ENCODE measurements at regions not wholly inside any gene's neighbourhood (a gene's known extent, or its start where the extent isn't known, plus 50 kb on each side); places are given as distances from the start of the nearest gene placed in this dataset.

DNA sequence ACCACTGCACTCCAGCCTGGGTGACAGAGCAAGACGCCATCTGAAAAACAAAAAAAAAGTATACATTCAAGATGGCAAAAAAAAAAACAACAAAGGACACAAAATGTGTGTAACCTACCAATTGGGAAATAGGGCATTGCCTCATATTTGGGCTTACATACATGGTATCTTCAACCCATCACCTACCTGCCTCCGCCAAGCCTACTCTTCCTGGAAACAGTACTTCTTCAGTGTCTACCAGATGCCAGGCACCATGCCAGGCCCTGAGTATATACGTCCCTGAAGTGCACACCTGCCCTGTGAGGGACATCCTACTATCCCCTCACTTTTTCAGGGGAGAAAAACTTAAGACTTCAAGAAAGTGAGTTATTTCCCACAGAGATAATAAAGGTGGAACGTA is 160.2 kb downstream of the TOMM20 start (continued):
- no peak for TF ChIP-seq IRF3 (IDR thresholded peaks at IDR 0.05; ENCODE audit: low read depth, low read length)
- TF ChIP-seq MEF2A (IDR thresholded peaks at IDR 0.05; ENCODE audit: borderline replicate concordance, low read depth): no peak

DNA sequence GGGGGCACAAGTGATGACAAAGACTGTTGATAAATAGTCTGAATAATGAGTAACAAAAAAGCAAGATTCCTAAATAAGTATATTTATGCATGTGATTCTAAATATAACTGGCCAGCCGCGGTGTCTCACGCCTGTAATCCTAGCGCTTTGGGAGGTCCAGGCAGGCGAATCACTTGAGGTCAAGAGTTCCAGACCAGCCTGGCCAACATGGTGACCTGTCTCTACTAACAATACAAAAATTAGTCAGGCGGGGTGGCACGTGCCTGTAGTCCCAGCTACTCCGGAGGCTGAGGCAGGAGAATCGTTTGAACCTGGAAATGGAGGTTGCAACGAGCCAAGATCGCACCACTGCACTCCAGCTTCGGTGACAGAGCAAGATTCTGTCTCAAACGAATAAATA is 161.5 kb downstream of the TOMM20 start:
- Histone ChIP-seq H2AFZ (ENCODE audit: low read depth) (no peak overlapping the region), H3K27ac (ENCODE audit: low read depth in 2 of 2, low read length in 1 of 2) (no peak overlapping the region), H3K4me2 (no peak overlapping the region), H3K79me2 (ENCODE audit: insufficient read depth) (no peaks in the 10 kb centered on the region), H4K20me1 (ENCODE audit: insufficient read depth) (no peaks in the 10 kb centered on the region), H3K4me1 (ENCODE audit: control insufficient read depth in 1 of 2, insufficient read depth in 2 of 2, low read depth in 1 of 2, low read length in 1 of 2) (peaks cover 35 to 49% of the 10 kb centered on the region in 2 experiments), H3K4me3 (ENCODE audit: low read depth in 2 of 2, low read length in 1 of 2) (no peak overlapping the region), H3K27me3 (ENCODE audit: insufficient read depth) (no peaks in the 10 kb centered on the region), H3F3A (replicated peaks; ENCODE audit: insufficient read depth) (peaks cover 30% of the 10 kb centered on the region), H3K9me3 (no peaks in the 10 kb centered on the region), H3K9ac (no peak overlapping the region), H3K9me2 (no peaks in the 10 kb centered on the region), H3K36me3 (replicated peaks in 1 of 2; ENCODE audit: control insufficient read depth in 1 of 2, insufficient read depth in 2 of 2, low read length in 1 of 2) (no peaks in the 10 kb centered on the region)
- TF ChIP-seq FOSL2 (IDR thresholded peaks at IDR 0.05; ENCODE audit: borderline replicate concordance, low read depth) (no peak), YY1 (IDR thresholded peaks at IDR 0.05; ENCODE audit: low read depth) (no peak), FOXJ3 (CRISPR knock-in tag; IDR thresholded peaks at IDR 0.05) (no peak), TCF12 (IDR thresholded peaks at IDR 0.05) (no peak), NRF1 (IDR thresholded peaks at IDR 0.05; ENCODE audit: low read depth, low read length) (no peak), RFX5 (IDR thresholded peaks at IDR 0.05; ENCODE audit: low read length) (no peak), RCOR1 (IDR thresholded peaks at IDR 0.05; ENCODE audit: low read length) (no peak), JUND (IDR thresholded peaks at IDR 0.05) (no peak), IRF3 (IDR thresholded peaks at IDR 0.05; ENCODE audit: low read depth, low read length) (no peak), TAF1 (IDR thresholded peaks at IDR 0.05; ENCODE audit: borderline replicate concordance, low read depth, low read length) (no peak)
- CTCF ChIA-PET: no interaction called here
- DNase-seq: no peak
- POLR2A ChIA-PET: no interaction called here
- WGBS (ENCODE audit: low lambda C conversion rate): 93% methylated on average over 13 of the region's 13 CpGs

DNA sequence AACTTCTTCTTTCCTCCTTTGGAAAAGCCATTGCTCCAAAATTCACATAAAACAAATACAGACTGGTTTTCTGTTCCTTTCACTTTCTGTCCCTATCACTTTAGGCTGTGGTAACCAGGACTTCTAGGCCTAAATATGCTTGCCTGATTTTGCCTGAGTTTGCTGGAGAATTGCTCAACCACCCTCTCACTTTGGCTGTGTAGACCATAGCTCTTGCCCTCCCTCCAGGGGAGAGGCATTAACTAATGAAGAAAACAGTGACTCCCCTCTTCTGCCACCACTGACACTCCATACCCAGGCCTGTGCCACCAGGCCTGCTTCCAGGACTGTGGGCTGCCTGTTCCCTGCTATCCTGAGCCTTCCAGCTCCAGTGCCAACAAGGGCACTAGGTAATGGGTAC is 163.5 kb downstream of the TOMM20 start:
- ChIA-PET POLR2A (no interaction called here), CTCF (interaction anchor here (0.7 to 1.2 kb wide), 2 partner anchors 119 to 241 kb away, joined by 3 read pairs; no protein-coding TSS in a partner anchor)
- DNase-seq: no peak
- Histone ChIP-seq H3K79me2 (ENCODE audit: insufficient read depth) (no peaks in the 10 kb centered on the region), H3K9me2 (no peaks in the 10 kb centered on the region), H3K9ac (no peak overlapping the region), H2AFZ (ENCODE audit: low read depth) (no peak overlapping the region), H4K20me1 (ENCODE audit: insufficient read depth) (no peaks in the 10 kb centered on the region), H3K4me3 (ENCODE audit: low read depth in 2 of 2, low read length in 1 of 2) (no peak overlapping the region), H3K36me3 (replicated peaks in 1 of 2; ENCODE audit: control insufficient read depth in 1 of 2, insufficient read depth in 2 of 2, low read length in 1 of 2) (no peaks in the 10 kb centered on the region), H3K9me3 (no peaks in the 10 kb centered on the region), H3K4me2 (no peak overlapping the region), H3K27me3 (ENCODE audit: insufficient read depth) (no peaks in the 10 kb centered on the region), H3K27ac (ENCODE audit: low read depth in 2 of 2, low read length in 1 of 2) (no peak overlapping the region), H3F3A (replicated peaks; ENCODE audit: insufficient read depth) (peaks cover 26% of the 10 kb centered on the region), H3K4me1 (ENCODE audit: control insufficient read depth in 1 of 2, insufficient read depth in 2 of 2, low read depth in 1 of 2, low read length in 1 of 2) (peaks cover 41 to 50% of the 10 kb centered on the region in 2 experiments)
- no peak for TF ChIP-seq TEAD4 (IDR thresholded peaks at IDR 0.05; ENCODE audit: borderline replicate concordance, insufficient read depth)
- no peak for TF ChIP-seq TAF1 (IDR thresholded peaks at IDR 0.05; ENCODE audit: borderline replicate concordance, low read depth, low read length)
- TF ChIP-seq, protein P1, sequence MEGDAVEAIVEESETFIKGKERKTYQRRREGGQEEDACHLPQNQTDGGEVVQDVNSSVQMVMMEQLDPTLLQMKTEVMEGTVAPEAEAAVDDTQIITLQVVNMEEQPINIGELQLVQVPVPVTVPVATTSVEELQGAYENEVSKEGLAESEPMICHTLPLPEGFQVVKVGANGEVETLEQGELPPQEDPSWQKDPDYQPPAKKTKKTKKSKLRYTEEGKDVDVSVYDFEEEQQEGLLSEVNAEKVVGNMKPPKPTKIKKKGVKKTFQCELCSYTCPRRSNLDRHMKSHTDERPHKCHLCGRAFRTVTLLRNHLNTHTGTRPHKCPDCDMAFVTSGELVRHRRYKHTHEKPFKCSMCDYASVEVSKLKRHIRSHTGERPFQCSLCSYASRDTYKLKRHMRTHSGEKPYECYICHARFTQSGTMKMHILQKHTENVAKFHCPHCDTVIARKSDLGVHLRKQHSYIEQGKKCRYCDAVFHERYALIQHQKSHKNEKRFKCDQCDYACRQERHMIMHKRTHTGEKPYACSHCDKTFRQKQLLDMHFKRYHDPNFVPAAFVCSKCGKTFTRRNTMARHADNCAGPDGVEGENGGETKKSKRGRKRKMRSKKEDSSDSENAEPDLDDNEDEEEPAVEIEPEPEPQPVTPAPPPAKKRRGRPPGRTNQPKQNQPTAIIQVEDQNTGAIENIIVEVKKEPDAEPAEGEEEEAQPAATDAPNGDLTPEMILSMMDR (IDR thresholded peaks at IDR 0.05): no peak
- TF ChIP-seq RCOR1 (IDR thresholded peaks at IDR 0.05; ENCODE audit: low read length): no peak
- no peak for TF ChIP-seq YY1 (IDR thresholded peaks at IDR 0.05; ENCODE audit: low read depth)
- no peak for TF ChIP-seq RXRA (IDR thresholded peaks at IDR 0.05; ENCODE audit: borderline replicate concordance, low read depth)
- TF ChIP-seq FOXJ3 (CRISPR knock-in tag; IDR thresholded peaks at IDR 0.05): no peak
- TF ChIP-seq IRF3 (IDR thresholded peaks at IDR 0.05; ENCODE audit: low read depth, low read length): no peak
- no peak for TF ChIP-seq SIN3A (IDR thresholded peaks at IDR 0.05; ENCODE audit: borderline replicate concordance, low read depth, low read length)
- TF ChIP-seq POLR2AphosphoS5 (IDR thresholded peaks at IDR 0.05; ENCODE audit: low read depth, low read length): no peak
- no peak for TF ChIP-seq GABPA (IDR thresholded peaks at IDR 0.05; ENCODE audit: low read depth)

Data from SK-N-SH (cell line).